ENCODE measurements at regions not wholly inside any gene's neighbourhood (a gene's known extent, or its start where the extent isn't known, plus 50 kb on each side); places are given as distances from the start of the nearest gene placed in this dataset.

DNA sequence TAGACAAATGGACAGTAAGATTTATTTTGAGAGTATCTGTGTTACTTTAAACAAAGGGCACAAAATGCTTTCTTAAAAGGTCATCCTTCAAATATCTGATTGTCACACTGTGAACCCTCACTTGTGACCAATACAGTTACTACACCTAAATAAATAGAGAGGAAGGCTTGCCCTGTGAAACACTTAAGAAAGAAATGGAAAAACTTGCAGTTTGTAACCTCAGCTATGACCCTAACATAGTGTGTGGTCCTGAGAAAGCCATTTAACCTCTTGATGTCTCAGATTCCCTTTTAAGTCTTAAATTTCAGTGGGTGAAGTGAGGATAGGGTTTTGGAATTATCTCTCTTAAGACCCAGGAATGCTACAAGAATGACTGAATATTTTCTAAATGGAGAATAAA lies 126.7 kb upstream of the SLC27A6 start:
- TF ChIP-seq, protein P1, sequence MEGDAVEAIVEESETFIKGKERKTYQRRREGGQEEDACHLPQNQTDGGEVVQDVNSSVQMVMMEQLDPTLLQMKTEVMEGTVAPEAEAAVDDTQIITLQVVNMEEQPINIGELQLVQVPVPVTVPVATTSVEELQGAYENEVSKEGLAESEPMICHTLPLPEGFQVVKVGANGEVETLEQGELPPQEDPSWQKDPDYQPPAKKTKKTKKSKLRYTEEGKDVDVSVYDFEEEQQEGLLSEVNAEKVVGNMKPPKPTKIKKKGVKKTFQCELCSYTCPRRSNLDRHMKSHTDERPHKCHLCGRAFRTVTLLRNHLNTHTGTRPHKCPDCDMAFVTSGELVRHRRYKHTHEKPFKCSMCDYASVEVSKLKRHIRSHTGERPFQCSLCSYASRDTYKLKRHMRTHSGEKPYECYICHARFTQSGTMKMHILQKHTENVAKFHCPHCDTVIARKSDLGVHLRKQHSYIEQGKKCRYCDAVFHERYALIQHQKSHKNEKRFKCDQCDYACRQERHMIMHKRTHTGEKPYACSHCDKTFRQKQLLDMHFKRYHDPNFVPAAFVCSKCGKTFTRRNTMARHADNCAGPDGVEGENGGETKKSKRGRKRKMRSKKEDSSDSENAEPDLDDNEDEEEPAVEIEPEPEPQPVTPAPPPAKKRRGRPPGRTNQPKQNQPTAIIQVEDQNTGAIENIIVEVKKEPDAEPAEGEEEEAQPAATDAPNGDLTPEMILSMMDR (IDR thresholded peaks at IDR 0.05; ENCODE audit: control extremely low read depth, extremely low read depth): no peak
- DNase-seq: peak in 1 of 3 donors; percentile 16
- Histone ChIP-seq H3K9me3 (ENCODE audit: control insufficient read depth in 4 of 4, insufficient read depth in 3 of 4, low read length in 3 of 4) (no peaks in the 10 kb centered on the region), H3K27me3 (ENCODE audit: control insufficient read depth in 3 of 3, insufficient read depth in 3 of 3, low read length in 2 of 3) (no peaks in the 10 kb centered on the region), H3K27ac (ENCODE audit: low read depth in 1 of 2, low read length in 1 of 2) (no peak overlapping the region), H3K4me3 (no peak overlapping the region), H3K9ac (ENCODE audit: insufficient read depth in 1 of 2, low read length in 2 of 2) (no peak overlapping the region), H3K36me3 (ENCODE audit: control insufficient read depth in 4 of 4, insufficient read depth in 4 of 4, low read length in 4 of 4) (no peaks in the 10 kb centered on the region), H3K4me1 (ENCODE audit: control insufficient read depth in 5 of 5, insufficient read depth in 5 of 5, low read length in 5 of 5) (peaks cover 0 to 3% (median 0%) of the 10 kb centered on the region in 5 donors)
- no peak for ATAC-seq (ENCODE audit: insufficient read depth, low FRiP score)

DNA sequence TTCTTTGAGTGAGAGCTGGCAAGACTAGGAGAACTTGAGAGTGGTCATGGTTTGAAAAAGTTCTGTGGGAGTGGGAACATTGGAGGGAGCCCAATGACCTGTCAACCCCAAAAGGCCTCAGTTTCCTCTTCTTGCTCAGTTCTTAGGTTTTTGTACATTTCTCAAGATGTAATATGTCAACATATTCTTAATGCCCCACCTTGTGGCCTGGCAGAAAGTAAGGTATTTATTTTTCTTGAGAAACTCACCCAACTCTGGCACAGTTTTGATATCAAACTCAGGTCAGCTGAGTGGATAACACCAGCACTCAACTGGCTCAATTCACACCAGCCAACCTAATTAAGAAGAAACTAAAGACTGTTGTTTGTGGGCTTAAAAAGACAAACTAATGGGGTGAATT lies 123.0 kb upstream of the SLC27A6 start:
- no peak for ATAC-seq (ENCODE audit: insufficient read depth, low FRiP score)
- Histone ChIP-seq H3K36me3 (ENCODE audit: control insufficient read depth in 4 of 4, insufficient read depth in 4 of 4, low read length in 4 of 4) (no peaks in the 10 kb centered on the region), H3K4me3 (no peak overlapping the region), H3K4me1 (ENCODE audit: control insufficient read depth in 5 of 5, insufficient read depth in 5 of 5, low read length in 5 of 5) (no peaks in the 10 kb centered on the region), H3K9me3 (ENCODE audit: control insufficient read depth in 4 of 4, insufficient read depth in 3 of 4, low read length in 3 of 4) (no peaks in the 10 kb centered on the region), H3K9ac (ENCODE audit: insufficient read depth in 1 of 2, low read length in 2 of 2) (no peak overlapping the region), H3K27me3 (ENCODE audit: control insufficient read depth in 3 of 3, insufficient read depth in 3 of 3, low read length in 2 of 3) (no peaks in the 10 kb centered on the region), H3K27ac (ENCODE audit: low read depth in 1 of 2, low read length in 1 of 2) (no peak overlapping the region)
- no peak for DNase-seq
- TF ChIP-seq, protein P1 (IDR thresholded peaks at IDR 0.05; ENCODE audit: control extremely low read depth, extremely low read depth): no peak

DNA sequence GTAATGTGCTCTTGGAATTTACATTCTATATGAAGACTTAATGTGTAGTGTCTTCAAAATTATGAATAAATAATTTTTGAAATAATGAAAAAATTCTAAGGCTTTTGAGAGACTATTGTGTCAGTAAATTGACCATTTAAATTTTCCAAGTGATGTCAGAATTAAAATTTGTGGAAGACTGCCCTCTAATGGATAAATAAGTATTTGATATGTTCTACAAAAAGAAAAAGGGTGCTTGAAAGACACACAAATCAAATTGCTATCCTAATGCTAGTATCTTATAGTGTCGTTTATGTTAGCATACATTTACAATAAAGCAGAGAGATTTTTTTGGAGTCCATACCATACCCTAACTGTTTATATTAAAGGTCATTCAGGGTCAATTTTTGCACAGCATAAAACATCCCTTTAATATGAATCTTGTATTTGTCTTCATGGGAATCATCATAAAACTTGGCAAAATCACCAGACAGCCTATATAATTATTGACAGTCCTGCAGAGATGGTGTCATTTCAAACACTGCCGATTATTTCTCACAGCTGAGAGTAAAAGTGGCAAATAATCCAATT lies 120.8 kb upstream of the SLC27A6 start:
- ATAC-seq (ENCODE audit: insufficient read depth, low FRiP score) (no peak), DNase-seq (peak in 2 of 3 donors; percentile 65 to 72)
- H3K27ac ChIP-seq (ENCODE audit: low read depth in 1 of 2, low read length in 1 of 2): no peak overlapping the region
- H3K9ac ChIP-seq (ENCODE audit: insufficient read depth in 1 of 2, low read length in 2 of 2): no peak overlapping the region
- 44 to 67% methylated on average over 2 of the region's 2 CpGs for WGBS, 2 donors
- no peaks in the 10 kb centered on the region for H3K27me3 ChIP-seq (ENCODE audit: control insufficient read depth in 3 of 3, insufficient read depth in 3 of 3, low read length in 2 of 3)
- no peaks in the 10 kb centered on the region for H3K4me1 ChIP-seq (ENCODE audit: control insufficient read depth in 5 of 5, insufficient read depth in 5 of 5, low read length in 5 of 5)
- H3K4me3 ChIP-seq: no peak overlapping the region
- peaks cover 0 to 5% (median 0%) of the 10 kb centered on the region in 4 donors for H3K9me3 ChIP-seq (ENCODE audit: control insufficient read depth in 4 of 4, insufficient read depth in 3 of 4, low read length in 3 of 4)
- no peaks in the 10 kb centered on the region for H3K36me3 ChIP-seq (ENCODE audit: control insufficient read depth in 4 of 4, insufficient read depth in 4 of 4, low read length in 4 of 4)
- TF ChIP-seq, protein P1 (IDR thresholded peaks at IDR 0.05; ENCODE audit: control extremely low read depth, extremely low read depth): no peak

DNA sequence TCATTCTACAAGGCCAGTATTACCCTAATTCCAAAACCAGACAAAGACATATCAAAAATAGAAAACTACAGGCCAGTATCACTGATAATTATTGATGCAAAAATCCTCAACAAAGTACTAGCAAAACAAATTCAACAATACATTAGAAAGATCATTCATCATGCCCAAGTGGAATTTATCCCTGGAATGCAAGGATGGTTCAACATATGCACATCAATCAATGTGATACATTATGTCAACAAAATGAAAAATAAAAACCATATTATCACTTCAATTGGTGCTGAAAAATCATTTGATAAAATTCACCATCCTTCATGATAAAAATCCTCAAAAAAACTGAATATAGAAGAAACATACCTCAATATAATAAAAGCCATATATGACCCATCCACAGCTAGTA lies 115.2 kb upstream of the SLC27A6 start:
- H3K4me1 ChIP-seq (ENCODE audit: control insufficient read depth in 5 of 5, insufficient read depth in 5 of 5, low read length in 5 of 5): no peaks in the 10 kb centered on the region
- DNase-seq (no peak), ATAC-seq (ENCODE audit: insufficient read depth, low FRiP score) (no peak)
- H3K36me3 ChIP-seq (ENCODE audit: control insufficient read depth in 4 of 4, insufficient read depth in 4 of 4, low read length in 4 of 4): no peaks in the 10 kb centered on the region
- TF ChIP-seq, protein P1 (IDR thresholded peaks at IDR 0.05; ENCODE audit: control extremely low read depth, extremely low read depth): no peak
- no peak overlapping the region for H3K9ac ChIP-seq (ENCODE audit: insufficient read depth in 1 of 2, low read length in 2 of 2)
- H3K27ac ChIP-seq (ENCODE audit: low read depth in 1 of 2, low read length in 1 of 2): no peak overlapping the region
- H3K4me3 ChIP-seq: no peak overlapping the region
- H3K9me3 ChIP-seq (ENCODE audit: control insufficient read depth in 4 of 4, insufficient read depth in 3 of 4, low read length in 3 of 4): peaks cover 0 to 13% (median 0%) of the 10 kb centered on the region in 4 donors
- no peaks in the 10 kb centered on the region for H3K27me3 ChIP-seq (ENCODE audit: control insufficient read depth in 3 of 3, insufficient read depth in 3 of 3, low read length in 2 of 3)

All from lung (tissue), 11 donors.